IMR-90 (cell line): ENCODE measurements at regions not wholly inside any gene's neighbourhood (a gene's known extent, or its start where the extent isn't known, plus 50 kb on each side); places are given as distances from the start of the nearest gene placed in this dataset.
A peak's percentile ranks its signal among the peaks of the same experiment; 100 is the strongest.

Experiments used
- ATAC-seq: fragments of 200-7000 bp; cut with Tn5 transposase; 2 replicates; pipeline ENCODE4 v1.9.1; 2020; ENCODE audit warnings: low read depth, mild to moderate bottlenecking, moderate library complexity
- BruUV-seq: library from RNA; stranded (reverse); fragments of 400-500 nt; replicated peaks from 2 replicates; lab custom pipeline; 2021; lab: Mats Ljungman, UMichigan
- CTCF ChIA-PET: fragments of 300-600 bp; formaldehyde crosslinking; extraction: SDS; loops from one replicate; lab custom pipeline; 2021; ENCODE audit warnings: antibody characterized with exemption; lab: Yijun Ruan, JAX
- POLR2A ChIA-PET: fragments of 300-600 bp; sonication (Branson Sonifier 250); formaldehyde crosslinking; loops from one replicate; lab custom pipeline; 2022; ENCODE audit warnings: antibody characterized with exemption; ENCODE audit not compliant: unreplicated experiment; lab: Charles Lee
- DNase-seq: peaks from one replicate; pipeline ENCODE4 v3.0.0; 2013
- H2AFZ ChIP-seq: replicated peaks from 2 replicates; pipeline ENCODE3; 2013; ENCODE audit warnings: low read length, mild to moderate bottlenecking; ENCODE audit not compliant: poor library complexity
- H2AK5ac ChIP-seq: 2 replicates; pipeline ENCODE4 v1.6.1; 2013; ENCODE audit warnings: low read depth, low read length, inconsistent platforms
- H2AK9ac ChIP-seq: replicated peaks from 2 replicates; pipeline ENCODE3; 2013; ENCODE audit warnings: mild to moderate bottlenecking, low read depth, low read length, moderate library complexity; ENCODE audit not compliant: poor library complexity
- H2BK120ac ChIP-seq: 2 replicates; pipeline ENCODE4 v1.6.1; 2013; ENCODE audit warnings: low read depth, low read length, inconsistent platforms
- H2BK15ac ChIP-seq: 3 replicates; pipeline ENCODE4 v1.6.1; 2013; ENCODE audit warnings: low read depth, low read length, inconsistent platforms
- H2BK20ac ChIP-seq: 2 replicates; pipeline ENCODE4 v1.6.1; 2013; ENCODE audit warnings: low read depth, mild to moderate bottlenecking, inconsistent platforms, low read length, moderate library complexity
- H2BK5ac ChIP-seq: 2 replicates; pipeline ENCODE4 v1.6.1; 2013; ENCODE audit warnings: mild to moderate bottlenecking, low read depth, low read length, inconsistent platforms; ENCODE audit not compliant: poor library complexity, severe bottlenecking
- H3K14ac ChIP-seq: replicated peaks from 2 replicates; pipeline ENCODE4 v1.6.1; 2013; ENCODE audit warnings: low read depth, low read length, inconsistent platforms
- H3K18ac ChIP-seq: 2 replicates; pipeline ENCODE4 v1.6.1; 2013; ENCODE audit warnings: low read depth, low read length, control low read depth
- H3K23ac ChIP-seq: 2 replicates; pipeline ENCODE4 v1.6.1; 2013; ENCODE audit warnings: low read depth, low read length, inconsistent platforms
- H3K27ac ChIP-seq: 2 replicates; pipeline ENCODE4 v1.5.1; 2013; ENCODE audit warnings: mild to moderate bottlenecking, control low read depth, low read length; ENCODE audit not compliant: insufficient read depth
- H3K27me3 ChIP-seq: 2 replicates; pipeline ENCODE4 v1.6.1; 2013; ENCODE audit warnings: low read length; ENCODE audit not compliant: control insufficient read depth, insufficient read depth
- H3K36me3 ChIP-seq: 2 replicates; pipeline ENCODE4 v1.6.1; 2013; ENCODE audit warnings: low read length, mixed read lengths; ENCODE audit not compliant: control insufficient read depth, insufficient read depth
- H3K4ac ChIP-seq: 2 replicates; pipeline ENCODE4 v1.6.1; 2013; ENCODE audit warnings: low read depth, low read length, inconsistent platforms
- H3K4me1 ChIP-seq: 2 replicates; pipeline ENCODE4 v1.6.1; 2013; ENCODE audit warnings: low read length, mixed read lengths; ENCODE audit not compliant: control insufficient read depth, insufficient read depth
- H3K4me2 ChIP-seq: 2 replicates; pipeline ENCODE4 v1.6.1; 2013; ENCODE audit warnings: low read depth, mild to moderate bottlenecking, control low read depth, low read length, moderate library complexity
- H3K4me3 ChIP-seq: 2 replicates; pipeline ENCODE4 v1.5.1; 2013; ENCODE audit warnings: low read depth, mild to moderate bottlenecking, control low read depth, low read length, moderate library complexity; ENCODE audit not compliant: insufficient read depth
- H3K56ac ChIP-seq: 2 replicates; pipeline ENCODE4 v1.6.1; 2013; ENCODE audit warnings: low read length, inconsistent platforms; ENCODE audit not compliant: insufficient read depth; ENCODE audit errors: extremely low read depth
- H3K79me1 ChIP-seq, 2 experiments: 2 replicates each; pipeline ENCODE4 v1.6.1; 2013; ENCODE audit warnings: low read length in 2 of 2, inconsistent platforms in 1 of 2, low read depth in 1 of 2
- H3K9ac ChIP-seq: 2 replicates; pipeline ENCODE4 v1.6.1; 2013; ENCODE audit warnings: low read depth, low read length, control low read depth
- H3K9me1 ChIP-seq: 2 replicates; pipeline ENCODE4 v1.6.1; 2013; ENCODE audit warnings: low read length, inconsistent platforms; ENCODE audit not compliant: insufficient read depth
- H3K9me3 ChIP-seq: 2 replicates; pipeline ENCODE4 v1.6.1; 2013; ENCODE audit warnings: low read length; ENCODE audit not compliant: control insufficient read depth, insufficient read depth
- H4K20me1 ChIP-seq: 2 replicates; pipeline ENCODE4 v1.6.1; 2013; ENCODE audit warnings: low read length, inconsistent platforms; ENCODE audit not compliant: insufficient read depth
- H4K5ac ChIP-seq: 2 replicates; pipeline ENCODE4 v1.6.1; 2013; ENCODE audit warnings: mild to moderate bottlenecking, low read depth, low read length, control low read depth
- H4K8ac ChIP-seq, 2 experiments: 2 replicates each; pipeline ENCODE4 v1.6.1; 2013; ENCODE audit warnings: low read depth in 2 of 2, low read length in 2 of 2, control low read depth in 1 of 2, inconsistent platforms in 1 of 2
- H4K91ac ChIP-seq: 2 replicates; pipeline ENCODE4 v1.6.1; 2013; ENCODE audit warnings: low read depth, low read length, inconsistent platforms; ENCODE audit not compliant: insufficient read depth
- CTCF ChIP-seq: conservative IDR thresholded peaks from 2 replicates; pipeline ENCODE4 v1.5.1; 2012; ENCODE audit warnings: mild to moderate bottlenecking, low read depth, low read length, improper control_type of control experiment
- MAFK ChIP-seq: IDR thresholded peaks from 2 replicates; pipeline ENCODE4 v1.6.1; 2012; ENCODE audit warnings: low read depth, low read length, improper control_type of control experiment
- MAZ ChIP-seq: IDR thresholded peaks from 2 replicates; pipeline ENCODE4 v1.6.1; 2012; ENCODE audit warnings: low read depth, mild to moderate bottlenecking, low read length, improper control_type of control experiment, moderate library complexity, borderline replicate concordance
- RAD21 ChIP-seq: IDR thresholded peaks from 2 replicates; pipeline ENCODE4 v1.6.1; 2012; ENCODE audit warnings: low read length, improper control_type of control experiment
- RCOR1 ChIP-seq: IDR thresholded peaks from 2 replicates; pipeline ENCODE4 v1.6.1; 2012; ENCODE audit warnings: mild to moderate bottlenecking, low read length, improper control_type of control experiment; ENCODE audit not compliant: insufficient replicate concordance
- SMC3 ChIP-seq: fragments of 150-350 bp; IDR thresholded peaks from 2 replicates; pipeline ENCODE4 v1.6.1; 2016; ENCODE audit warnings: low read depth, mild to moderate bottlenecking, antibody characterized with exemption, low read length, moderate library complexity
- USF2 ChIP-seq: fragments of 150-350 bp; IDR thresholded peaks from 2 replicates; pipeline ENCODE4 v1.6.1; 2017; ENCODE audit warnings: mild to moderate bottlenecking, antibody characterized with exemption, low read length, low read depth
- WGBS, 2 experiments: methylation state at CpG; one replicate each; pipeline versions ENCODE4 v1.1.5 to v1.1.7; 2013; ENCODE audit warnings: missing lambda C conversion rate in 2 of 2; ENCODE audit not compliant: insufficient read length in 1 of 2; ENCODE audit errors: extremely low coverage in 2 of 2; 5-methylcytosine and 5-hydroxymethylcytosine counted together
- dilution Hi-C: fragments of 300-500 bp; cut with HindIII; formaldehyde crosslinking; loops from one replicate; pipeline ENCODE4 v1.14.3; 2018; ENCODE audit warnings: low sequenced_read_pairs; ENCODE audit not compliant: unreplicated experiment
- in situ Hi-C: fragments of 300-500 bp; cut with MboI; formaldehyde crosslinking; loops from 3 replicates; pipeline ENCODE4 v1.14.3; 2019; ENCODE audit warnings: low sequenced_read_pairs, inconsistent platforms, mixed read lengths
- intact Hi-C: fragments of 100-400 bp; cut with micrococcal nuclease; formaldehyde crosslinking; loops from 2 replicates; pipeline ENCODE4 v1.10.0; 2022

GRCh38 chrX:114344756-114345349, 239.0 kb upstream of the HTR2C start:
- CTCF ChIA-PET, result interaction anchor here (1.2 kb wide), 1 partner anchor 8 kb away, joined by 3 read pairs; no protein-coding TSS in a partner anchor
- H2AK9ac ChIP-seq, result no peak overlapping the region
- no peaks in the 10 kb centered on the region for H3K36me3 ChIP-seq
- no peaks in the 10 kb centered on the region for H3K9me1 ChIP-seq
- H2BK20ac ChIP-seq, result no peak overlapping the region
- H2AFZ ChIP-seq, result no peak overlapping the region
- no CpG with 5 or more reads among the region's 3 CpGs for WGBS, 2 experiments
- no peaks in the 10 kb centered on the region for H3K79me1 ChIP-seq
- H3K4me3 ChIP-seq, result no peak overlapping the region
- H4K5ac ChIP-seq, result no peak overlapping the region
- H4K91ac ChIP-seq, result no peak overlapping the region
- POLR2A ChIA-PET, result no interaction called here
- DNase-seq (peak; percentile 22), ATAC-seq (no peak)
- intact Hi-C loops (no loop called here), in situ Hi-C loops (no loop called here), dilution Hi-C loops (no loop called here)
- BruUV-seq, result no TSS peak
- no peak overlapping the region for H3K9ac ChIP-seq
- H3K4me2 ChIP-seq, result no peak overlapping the region
- TF ChIP-seq RCOR1 (no peak), MAZ (no peak), SMC3 (peak; percentile 41; the same call in 1 of the 2 replicates), MAFK (no peak), CTCF (peak; percentile 50), USF2 (no peak), RAD21 (peak; percentile 30; the same call in 1 of the 2 replicates)
- no peaks in the 10 kb centered on the region for H4K20me1 ChIP-seq
- H2BK15ac ChIP-seq, result no peak overlapping the region
- no peak overlapping the region for H2BK5ac ChIP-seq
- H2AK5ac ChIP-seq, result no peak overlapping the region
- H3K14ac ChIP-seq, result no peak overlapping the region
- no peak overlapping the region for H3K27ac ChIP-seq
- no peak overlapping the region for H2BK120ac ChIP-seq
- no peak overlapping the region for H4K8ac ChIP-seq
- no peak overlapping the region for H3K18ac ChIP-seq
- no peak overlapping the region for H3K4ac ChIP-seq
- H3K27me3 ChIP-seq, result no peaks in the 10 kb centered on the region
- no peaks in the 10 kb centered on the region for H3K9me3 ChIP-seq
- no peak overlapping the region for H3K23ac ChIP-seq
- H3K4me1 ChIP-seq, result no peaks in the 10 kb centered on the region
- no peak overlapping the region for H3K56ac ChIP-seq
